ENCODE measurements at regions not wholly inside any gene's neighbourhood (a gene's known extent, or its start where the extent isn't known, plus 50 kb on each side); places are given as distances from the start of the nearest gene placed in this dataset.

DNA sequence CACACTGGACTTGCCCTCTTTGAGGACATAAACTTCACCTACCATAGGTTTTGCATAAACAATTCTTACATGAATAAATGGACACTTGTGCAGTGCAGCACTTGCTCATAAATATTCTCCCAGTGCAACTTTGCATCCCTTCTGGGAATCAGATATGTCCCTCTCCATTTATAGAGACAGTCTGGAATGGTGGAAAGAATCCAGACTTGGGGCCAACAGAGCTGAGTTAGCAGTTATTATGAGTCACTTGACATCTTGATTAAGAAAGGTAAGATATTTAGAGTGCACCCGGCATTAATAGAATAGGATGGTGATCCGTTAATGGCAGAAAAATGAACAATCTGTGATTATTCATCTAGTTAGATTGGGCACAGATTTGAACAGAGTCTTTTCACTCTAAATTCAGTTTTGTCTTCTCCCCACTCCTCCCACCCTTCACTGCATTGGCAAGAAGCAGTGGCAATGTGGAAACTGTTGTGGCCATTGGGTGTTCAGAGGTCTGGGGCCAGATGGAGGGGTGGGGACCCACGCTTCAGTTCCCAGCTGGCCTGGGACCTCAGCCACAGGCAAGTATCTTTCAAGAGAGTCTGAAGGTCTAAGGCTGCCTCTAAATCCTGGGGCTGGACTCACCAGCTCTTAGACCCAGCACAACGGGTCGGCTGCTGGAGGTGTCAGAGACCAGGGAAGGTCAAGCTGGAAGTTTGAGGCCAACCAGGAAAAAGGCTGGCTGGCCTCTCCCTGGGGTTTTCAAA lies 58.9 kb upstream of the KY start:
- no peak for TF ChIP-seq CTCF (IDR thresholded peaks at IDR 0.05 in 2 of 3, conservative IDR thresholded peaks at IDR 0.05 in 1 of 3; ENCODE audit: borderline replicate concordance in 1 of 3, insufficient read depth in 1 of 3, low read depth in 2 of 3, low read length in 2 of 3)
- TF ChIP-seq CEBPB (IDR thresholded peaks at IDR 0.05; ENCODE audit: low read depth): no peak
- no peak for TF ChIP-seq RAD21 (IDR thresholded peaks at IDR 0.05; ENCODE audit: low read depth)
- no peak for TF ChIP-seq TCF7L2 (IDR thresholded peaks at IDR 0.05; ENCODE audit: borderline replicate concordance, extremely low read depth, insufficient read depth, insufficient read length)
- TF ChIP-seq POLR2A (IDR thresholded peaks at IDR 0.05; ENCODE audit: borderline replicate concordance, extremely low read depth, insufficient read depth, insufficient read length): no peak
- TF ChIP-seq, protein P1, sequence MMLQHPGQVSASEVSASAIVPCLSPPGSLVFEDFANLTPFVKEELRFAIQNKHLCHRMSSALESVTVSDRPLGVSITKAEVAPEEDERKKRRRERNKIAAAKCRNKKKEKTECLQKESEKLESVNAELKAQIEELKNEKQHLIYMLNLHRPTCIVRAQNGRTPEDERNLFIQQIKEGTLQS (IDR thresholded peaks at IDR 0.05): no peak
